ENCODE measurements at regions not wholly inside any gene's neighbourhood (a gene's known extent, or its start where the extent isn't known, plus 50 kb on each side); places are given as distances from the start of the nearest gene placed in this dataset.
"Not testable (repeated sequence)": the region's sequence is repeated elsewhere in the genome, so short reads cannot be mapped to it uniquely, and the experiment has no call there.

GRCh38 chr11:109480251-109480650 is 58.3 kb downstream of the C11orf87 start:
- DNase-seq, result no peak

- DNase-seq, result no peak
Measured at GRCh38 chr11:109486129-109486528, 64.1 kb downstream of the C11orf87 start.

DNA sequence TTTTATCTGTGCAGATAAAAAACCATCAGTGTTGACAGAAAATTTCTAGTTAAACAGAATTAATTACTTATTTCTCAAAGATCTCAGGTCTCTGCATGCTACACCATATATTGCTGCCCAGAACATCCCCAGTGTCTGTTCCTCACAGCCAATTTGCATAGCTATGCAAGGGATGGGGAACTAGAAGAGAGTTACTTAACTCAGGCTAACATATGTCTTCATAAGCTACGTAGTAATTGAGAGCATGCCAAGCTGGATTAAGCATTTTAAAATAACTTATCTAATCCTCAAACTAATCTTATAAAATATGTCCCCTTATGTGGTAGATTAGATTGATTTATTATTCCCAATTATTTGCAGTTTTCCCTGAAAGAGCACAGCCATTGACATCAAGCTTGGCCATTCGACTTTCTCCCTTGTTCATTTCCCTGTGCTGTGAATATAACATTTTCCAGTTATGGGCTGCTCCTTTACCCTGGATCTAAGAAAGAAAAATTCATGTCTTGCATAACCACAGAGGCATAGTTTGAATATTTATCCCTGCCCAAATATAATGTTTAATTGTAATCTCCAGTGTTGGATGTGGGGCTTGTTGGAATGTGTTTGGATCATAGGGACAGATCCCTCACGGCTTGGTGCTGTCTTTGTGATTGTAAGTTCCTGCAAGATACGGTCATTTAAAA is 69.1 kb downstream of the C11orf87 start:
- peak; percentile 54 for DNase-seq

- no peak for DNase-seq
Measured at GRCh38 chr11:109506115-109506514, 84.1 kb downstream of the C11orf87 start.

- DNase-seq, result peak; percentile 24
Measured at GRCh38 chr11:109507331-109507730, 85.3 kb downstream of the C11orf87 start.

DNA sequence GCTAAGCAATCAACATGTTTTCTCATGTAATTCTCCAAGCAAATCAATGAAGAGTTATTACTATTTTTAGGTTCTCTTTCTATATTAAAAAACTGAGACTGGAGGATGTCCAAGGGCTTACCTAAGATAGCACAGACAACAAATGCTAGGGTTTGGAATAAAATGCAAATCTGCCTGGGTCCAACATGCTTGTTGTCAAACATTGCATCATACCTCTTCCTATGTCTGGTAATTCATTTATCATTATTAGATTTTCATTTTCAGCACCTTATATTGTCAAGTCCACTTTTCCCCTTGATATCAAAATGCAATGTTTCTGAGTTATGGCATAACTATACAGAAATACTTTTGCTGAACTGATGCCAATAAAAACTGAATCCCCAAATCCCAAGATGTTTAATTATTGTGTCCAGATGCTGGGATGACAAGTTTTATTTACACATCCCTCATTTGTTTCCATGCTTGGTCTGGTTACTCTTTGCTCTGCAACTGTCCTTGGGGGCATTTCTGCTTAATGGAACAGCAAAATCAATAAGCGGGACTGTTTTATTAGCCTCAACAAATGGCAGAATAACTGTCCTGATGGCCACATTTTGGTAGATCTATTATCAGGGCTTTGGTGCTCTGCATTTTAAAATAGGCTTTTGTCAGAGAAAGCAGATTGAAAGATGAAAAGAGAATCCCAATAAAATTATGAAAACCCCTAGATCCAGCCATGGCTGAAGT is 86.0 kb downstream of the C11orf87 start:
- no peak for DNase-seq

DNA sequence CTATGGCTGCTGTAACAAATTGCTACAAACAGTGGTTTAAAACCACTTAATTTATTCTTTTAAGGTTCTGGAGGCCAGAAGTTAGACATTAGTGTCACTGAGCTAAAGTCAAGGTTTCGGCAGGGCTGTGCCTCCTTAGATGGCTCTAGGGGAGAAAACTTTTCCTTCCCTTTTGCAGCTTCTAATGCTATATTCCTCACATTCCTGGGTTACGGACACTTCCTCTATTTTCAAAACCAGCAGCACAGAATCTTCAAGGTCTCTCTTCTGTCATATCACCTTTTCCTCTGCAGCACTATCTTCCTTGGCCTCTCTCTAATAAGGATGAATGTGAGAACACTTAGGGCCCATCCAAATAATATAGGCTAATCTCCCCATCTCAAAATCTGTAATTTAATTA is 87.0 kb downstream of the C11orf87 start:
- DNase-seq, result no peak

DNA sequence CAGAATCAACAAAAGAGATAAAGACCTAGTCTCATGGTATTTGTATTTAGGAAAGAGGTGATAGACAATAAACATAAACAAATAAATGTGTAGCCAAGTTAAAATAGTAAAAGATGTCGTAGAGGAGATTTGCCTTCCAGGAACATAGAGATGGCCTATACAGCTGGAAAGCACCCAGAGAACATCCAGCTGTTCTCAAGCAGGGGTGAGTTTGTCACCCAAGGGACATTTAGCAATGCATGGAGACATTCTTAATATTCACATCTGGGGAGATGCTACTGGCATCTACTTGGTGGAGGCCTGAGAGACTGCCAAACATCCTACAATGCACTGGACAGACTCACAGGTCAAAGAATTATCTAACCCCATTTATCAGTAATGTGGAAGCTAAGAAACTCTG is 88.3 kb downstream of the C11orf87 start:
- no peak for DNase-seq

- DNase-seq, result no peak
Measured at GRCh38 chr11:109511598-109511997, 89.6 kb downstream of the C11orf87 start.

DNA sequence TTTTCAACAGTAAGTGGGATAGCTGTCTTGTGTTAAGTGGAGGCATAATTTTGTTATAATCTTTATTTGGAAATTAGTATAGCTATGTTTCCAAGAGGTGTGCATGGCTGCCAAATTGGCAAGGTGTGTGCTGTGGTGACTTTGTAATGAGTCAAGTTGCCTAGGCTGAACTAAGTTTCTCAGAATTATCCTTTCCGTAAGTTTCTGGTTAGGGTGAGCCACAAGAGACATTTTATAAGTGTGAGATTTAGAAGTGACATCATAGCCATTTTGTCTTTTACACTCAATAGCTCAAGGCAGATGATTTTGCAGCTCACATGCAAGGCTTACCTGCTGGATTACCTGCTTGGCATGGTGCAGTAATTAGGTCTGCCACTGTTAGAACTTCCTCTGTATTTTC is 90.3 kb downstream of the C11orf87 start:
- no peak for DNase-seq

DNA sequence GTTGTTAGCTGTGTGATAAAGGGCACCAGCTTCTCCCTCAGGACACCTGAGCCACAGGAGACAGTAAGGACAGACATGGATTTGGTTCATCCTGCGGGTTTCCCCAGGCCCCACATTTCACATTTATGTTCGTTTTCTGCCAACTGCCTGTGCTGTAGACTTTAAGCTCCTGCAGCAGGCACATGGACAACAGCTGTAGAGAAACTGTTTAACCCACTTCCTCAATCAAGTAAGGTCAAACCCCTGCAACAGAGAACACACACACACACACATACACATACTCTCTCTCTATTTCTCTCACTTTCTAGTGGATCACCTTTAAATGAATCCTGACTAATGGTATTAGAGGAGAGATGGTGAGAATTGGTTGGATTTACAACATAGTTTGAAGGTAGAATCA is 90.7 kb downstream of the C11orf87 start:
- no peak for DNase-seq

- no peak for DNase-seq
Measured at GRCh38 chr11:109514313-109515018, 92.5 kb downstream of the C11orf87 start.

GRCh38 chr11:109519253-109519652 is 97.3 kb downstream of the C11orf87 start:
- DNase-seq, result no peak

GRCh38 chr11:109521571-109522086 is 99.6 kb downstream of the C11orf87 start:
- DNase-seq, result no peak

DNA sequence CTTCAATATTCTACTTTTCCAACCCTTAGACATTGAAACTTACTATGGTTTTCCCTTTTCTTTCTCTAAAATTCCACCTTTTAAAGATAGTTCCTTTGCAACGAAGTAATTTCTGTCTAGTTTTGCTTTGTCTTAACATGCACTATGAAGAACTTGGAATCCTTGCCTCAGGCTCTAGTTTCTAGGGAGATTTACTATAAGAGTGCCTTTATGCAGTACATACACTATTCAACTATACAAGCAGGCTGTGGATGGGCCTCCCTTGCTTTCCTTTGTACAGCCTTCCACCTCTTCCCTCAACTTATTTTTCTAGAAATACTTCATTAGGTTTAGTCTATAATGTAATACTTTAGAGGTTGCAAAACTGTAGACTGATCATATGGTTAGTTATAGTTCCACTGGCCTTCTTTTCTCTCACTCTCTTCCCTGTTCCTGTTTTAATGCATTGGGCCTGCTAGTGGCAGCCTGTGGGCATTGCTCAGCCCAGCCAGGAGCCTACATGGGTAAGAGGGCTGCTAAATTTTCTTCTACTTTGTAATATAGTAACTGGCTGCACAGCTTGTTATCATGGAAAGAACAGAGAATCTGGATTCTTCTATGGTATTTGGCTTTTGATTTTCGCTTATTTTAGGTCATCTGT is 100.2 kb downstream of the C11orf87 start:
- no peak for DNase-seq

DNA sequence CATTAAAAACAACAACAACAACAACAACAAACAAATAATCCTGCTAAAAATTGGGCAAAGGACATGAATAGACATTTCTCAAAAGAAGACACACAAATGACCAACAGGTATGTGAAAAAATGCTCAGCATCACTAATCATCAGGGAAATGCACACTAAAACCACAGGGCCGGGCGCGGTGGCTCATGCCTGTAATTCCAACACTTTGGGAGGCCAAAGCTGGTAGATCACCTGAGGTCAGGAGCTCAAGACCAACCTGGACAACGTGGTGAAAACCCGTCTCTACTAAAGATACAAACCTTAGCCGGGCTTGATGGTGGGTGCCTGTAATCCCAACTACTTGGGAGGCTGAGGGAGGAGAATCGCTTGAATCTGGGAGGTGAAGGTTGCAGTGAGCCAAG is 103.6 kb downstream of the C11orf87 start:
- not testable (repeated sequence) for DNase-seq

DNA sequence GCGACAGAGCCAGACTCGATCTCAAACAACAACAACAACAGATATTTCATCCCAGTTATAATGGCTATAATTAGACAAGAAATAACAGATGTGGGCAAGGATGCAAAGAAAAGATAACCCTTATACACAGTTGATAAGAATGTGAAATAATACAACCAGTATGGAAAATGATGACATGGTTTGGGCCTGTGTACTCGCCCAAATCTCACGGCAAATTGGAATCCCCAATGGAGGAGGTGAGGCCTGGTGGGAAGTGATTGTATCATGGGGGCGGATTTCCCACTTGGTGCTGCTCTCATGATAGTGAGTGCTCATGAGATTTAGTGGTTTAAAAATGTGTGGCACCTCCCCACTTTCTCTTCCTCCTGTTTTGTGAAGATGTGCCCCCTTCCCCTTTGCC is 104.1 kb downstream of the C11orf87 start:
- DNase-seq, result no peak

DNA sequence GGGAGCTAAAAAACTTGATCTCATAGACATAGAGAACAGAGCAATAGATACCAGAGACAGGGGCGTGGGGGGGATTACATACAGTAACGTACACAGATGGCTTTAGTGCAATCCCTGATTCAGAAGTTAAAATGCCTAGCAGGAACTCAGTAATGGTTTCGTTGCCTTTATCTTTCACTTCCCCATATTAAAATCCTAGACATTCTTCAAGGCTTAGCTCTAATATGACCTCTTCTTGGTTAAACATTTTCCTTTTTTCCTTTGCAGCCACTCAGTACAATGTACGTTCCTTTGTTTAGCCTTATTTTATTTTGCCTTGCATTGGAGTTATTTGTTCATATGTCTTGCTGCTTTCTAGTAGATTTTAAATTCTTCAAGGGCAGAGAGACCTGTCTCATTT is 104.9 kb downstream of the C11orf87 start:
- no peak for DNase-seq

- DNase-seq, result no peak
Measured at GRCh38 chr11:109527496-109527895, 105.5 kb downstream of the C11orf87 start.

DNA sequence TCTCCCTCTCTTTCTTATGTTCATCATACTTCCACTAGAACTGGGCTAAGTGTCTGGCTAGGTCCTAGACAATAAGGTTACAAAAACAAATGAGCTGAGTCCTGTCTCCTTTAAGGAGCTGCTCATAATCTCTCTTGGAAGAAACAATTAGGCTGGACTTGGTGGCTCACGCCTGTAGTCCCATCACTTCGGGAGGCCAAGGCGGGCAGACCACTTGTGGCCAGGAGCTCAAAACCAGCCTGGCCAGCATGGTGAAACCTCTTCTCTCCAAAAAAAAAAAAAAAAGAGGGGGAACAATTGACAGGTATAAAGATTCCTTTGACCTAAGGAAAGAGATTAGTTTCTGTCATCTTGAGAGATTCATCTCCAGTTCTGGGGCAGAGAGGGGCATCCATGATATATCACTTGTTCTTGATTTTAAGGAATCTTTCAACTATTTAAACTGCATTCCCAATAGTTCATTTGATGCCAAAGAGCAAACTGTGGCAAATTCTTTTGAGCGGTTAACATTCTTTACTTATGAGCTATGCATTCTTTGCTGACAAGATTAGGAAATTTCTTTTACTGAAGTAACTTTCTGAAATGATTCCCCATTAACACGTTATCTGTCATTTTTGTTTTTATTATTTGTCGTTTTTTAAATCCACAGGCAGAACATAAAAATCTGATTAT is 125.5 kb downstream of the C11orf87 start:
- DNase-seq, result no peak

DNA sequence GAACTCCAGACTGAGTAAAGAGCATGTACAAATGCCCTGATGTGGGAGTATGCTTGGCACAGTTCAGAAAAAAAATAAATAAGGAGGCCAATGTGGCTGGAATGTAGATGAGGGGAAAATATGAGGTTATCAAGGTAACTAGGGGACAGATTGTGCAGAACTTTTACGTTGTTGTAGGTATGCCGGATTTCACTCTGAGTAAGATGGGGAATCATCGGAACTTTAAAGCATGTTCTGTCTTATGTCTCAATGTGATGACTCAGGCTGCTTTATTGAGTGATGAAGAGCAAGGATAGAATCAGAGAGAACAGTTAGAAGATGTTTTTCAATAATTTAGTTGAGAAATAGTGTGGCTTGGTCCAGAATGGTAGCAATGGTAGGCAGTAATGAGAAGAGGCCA is 130.4 kb downstream of the C11orf87 start:
- DNase-seq, result no peak

DNA sequence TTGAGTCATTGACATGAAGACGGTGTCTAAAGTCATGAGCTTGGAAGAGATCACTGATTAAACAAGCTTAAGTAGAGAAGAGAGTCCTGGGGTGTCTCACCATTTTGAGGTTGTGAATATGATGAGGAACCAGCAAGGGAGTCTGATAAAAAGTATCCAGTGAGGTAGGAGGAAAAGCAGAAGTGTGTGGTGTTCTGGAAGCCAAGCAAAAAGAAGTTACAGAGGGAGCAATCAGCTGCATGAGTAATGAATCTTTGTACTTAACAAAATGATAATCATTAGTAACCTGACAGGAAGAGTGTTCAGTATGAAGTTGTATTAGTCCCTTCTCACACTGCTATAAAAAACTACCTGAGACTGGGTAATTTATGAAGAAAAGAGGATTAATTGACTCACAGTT is 131.3 kb downstream of the C11orf87 start:
- DNase-seq, result no peak

DNA sequence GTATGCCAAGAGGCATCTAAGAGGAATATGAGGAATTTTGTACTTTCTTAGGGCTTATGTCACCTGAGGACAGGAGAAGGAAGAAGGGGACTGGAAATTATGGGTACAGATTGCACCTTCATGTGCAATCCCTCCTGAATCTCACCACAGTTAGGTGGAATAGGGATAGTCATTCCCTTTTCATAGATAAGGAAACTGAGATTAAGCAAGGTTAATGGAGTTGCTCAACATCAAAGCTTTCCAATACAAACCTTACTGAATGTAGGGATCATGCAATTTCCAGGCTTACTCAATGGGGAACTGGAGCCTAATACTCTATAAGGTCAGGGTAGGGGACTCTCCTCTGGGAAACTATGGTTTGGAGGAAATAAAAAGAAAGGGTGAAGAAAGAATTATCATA is 133.0 kb downstream of the C11orf87 start:
- no peak for DNase-seq

Measured in NCI-H524 treated with DMSO at 0.1 percent for 48 hours (cell line).